Mesenchymal stem cell (in vitro differentiated cells and primary cell): ENCODE measurements at regions not wholly inside any gene's neighbourhood (a gene's known extent, or its start where the extent isn't known, plus 50 kb on each side); places are given as distances from the start of the nearest gene placed in this dataset.
A peak's percentile ranks its signal among the peaks of the same experiment; 100 is the strongest.

Source experiments
- DNase-seq: peaks from one replicate; pipeline ENCODE4 v3.0.0-alpha.2; 2013
- H2AFZ ChIP-seq: one replicate; pipeline ENCODE4 v1.6.1; 2013; ENCODE audit warnings: low read depth, mild to moderate bottlenecking, control low read depth, inconsistent platforms, low read length, moderate library complexity
- H2AK5ac ChIP-seq: 2 replicates; pipeline ENCODE4 v1.6.1; 2013; ENCODE audit warnings: low read length, moderate library complexity, mild to moderate bottlenecking, inconsistent platforms; ENCODE audit not compliant: severe bottlenecking
- H2BK120ac ChIP-seq: one replicate; pipeline ENCODE4 v1.6.1; 2013; ENCODE audit warnings: low read depth, mild to moderate bottlenecking, inconsistent platforms, low read length, moderate library complexity
- H2BK12ac ChIP-seq, 2 experiments: one replicate each; pipeline ENCODE4 v1.6.1; 2013; ENCODE audit warnings: inconsistent platforms in 2 of 2, low read length in 2 of 2, mild to moderate bottlenecking in 2 of 2, moderate library complexity in 2 of 2, control low read depth in 1 of 2
- H2BK15ac ChIP-seq: one replicate; pipeline ENCODE4 v1.6.1; 2013; ENCODE audit warnings: mild to moderate bottlenecking, low read depth, inconsistent platforms; ENCODE audit not compliant: poor library complexity, severe bottlenecking
- H2BK5ac ChIP-seq: 2 replicates; pipeline ENCODE4 v1.6.1; 2013; ENCODE audit warnings: low read depth, mild to moderate bottlenecking, low read length, control low read depth, inconsistent platforms; ENCODE audit not compliant: poor library complexity, severe bottlenecking
- H3K14ac ChIP-seq, 2 experiments: one replicate each; pipeline ENCODE4 v1.6.1; 2013; ENCODE audit warnings: inconsistent platforms in 2 of 2, low read length in 2 of 2, control low read depth in 1 of 2, mild to moderate bottlenecking in 1 of 2, moderate library complexity in 1 of 2
- H3K18ac ChIP-seq, 2 experiments: one replicate each; pipeline ENCODE4 v1.6.1; 2013; ENCODE audit warnings: inconsistent platforms in 2 of 2, low read length in 2 of 2, control low read depth in 1 of 2, low read depth in 1 of 2, mild to moderate bottlenecking in 1 of 2
- H3K23ac ChIP-seq, 2 experiments: one replicate each; pipeline ENCODE4 v1.6.1; 2013; ENCODE audit warnings: inconsistent platforms in 2 of 2, low read length in 2 of 2, mild to moderate bottlenecking in 2 of 2, moderate library complexity in 2 of 2, control low read depth in 1 of 2
- H3K27ac ChIP-seq: 2 replicates; pipeline ENCODE4 v1.5.1; 2013; ENCODE audit warnings: mild to moderate bottlenecking, moderate library complexity, low read length, control low read depth, inconsistent platforms; ENCODE audit not compliant: poor library complexity, severe bottlenecking
- H3K27me3 ChIP-seq, 2 experiments: 2 replicates each; pipeline versions ENCODE4 v1.6.1 to v1.7.0; 2013; ENCODE audit warnings: low read length in 2 of 2, mild to moderate bottlenecking in 2 of 2, moderate library complexity in 2 of 2, control low read depth in 1 of 2, inconsistent platforms in 1 of 2; ENCODE audit not compliant: control insufficient read depth in 1 of 2, insufficient read depth in 1 of 2
- H3K36me3 ChIP-seq, 2 experiments: 2 replicates each; pipeline versions ENCODE4 v1.6.1 to v1.7.0; 2013; ENCODE audit warnings: low read length in 2 of 2, control low read depth in 1 of 2, inconsistent platforms in 1 of 2, low read depth in 1 of 2, mild to moderate bottlenecking in 1 of 2; ENCODE audit not compliant: insufficient read depth in 2 of 2, control insufficient read depth in 1 of 2
- H3K4ac ChIP-seq, 2 experiments: one replicate each; pipeline ENCODE4 v1.6.1; 2013; ENCODE audit warnings: inconsistent platforms in 2 of 2, low read length in 2 of 2, mild to moderate bottlenecking in 2 of 2, moderate library complexity in 2 of 2, control low read depth in 1 of 2, low read depth in 1 of 2
- H3K4me1 ChIP-seq: 2 replicates; pipeline ENCODE4 v1.6.1; 2013; ENCODE audit warnings: low read depth, low read length, control low read depth; ENCODE audit not compliant: control insufficient read depth, insufficient read depth
- H3K4me2 ChIP-seq: 2 replicates; pipeline ENCODE4 v1.6.1; 2013; ENCODE audit warnings: low read length, mild to moderate bottlenecking, inconsistent platforms; ENCODE audit not compliant: poor library complexity, severe bottlenecking
- H3K4me3 ChIP-seq, 2 experiments: 2 replicates each; pipeline versions ENCODE4 v1.5.1 to v1.7.0; 2013; ENCODE audit warnings: low read length in 2 of 2, mild to moderate bottlenecking in 2 of 2, control low read depth in 1 of 2, low read depth in 1 of 2; ENCODE audit not compliant: insufficient read depth in 1 of 2
- H3K79me1 ChIP-seq: replicated peaks from 2 replicates; pipeline ENCODE4 v1.6.1; 2013; ENCODE audit warnings: mild to moderate bottlenecking, control low read depth, low read length, inconsistent platforms; ENCODE audit not compliant: poor library complexity, severe bottlenecking
- H3K9ac ChIP-seq: 2 replicates; pipeline ENCODE4 v1.7.0; 2013; ENCODE audit warnings: mild to moderate bottlenecking, low read length, moderate library complexity
- H3K9me3 ChIP-seq: 2 replicates; pipeline ENCODE4 v1.7.0; 2013; ENCODE audit warnings: mild to moderate bottlenecking, low read length; ENCODE audit not compliant: control insufficient read depth
- H4K8ac ChIP-seq: one replicate; pipeline ENCODE4 v1.6.1; 2013; ENCODE audit warnings: inconsistent platforms, mild to moderate bottlenecking, low read length, moderate library complexity
- H4K91ac ChIP-seq: one replicate; pipeline ENCODE4 v1.6.1; 2013; ENCODE audit warnings: mild to moderate bottlenecking, low read length, inconsistent platforms
- WGBS: methylation state at CpG from one replicate; pipeline ENCODE4 v1.1.7; 2013; ENCODE audit warnings: mixed read lengths; 5-methylcytosine and 5-hydroxymethylcytosine counted together

DNA sequence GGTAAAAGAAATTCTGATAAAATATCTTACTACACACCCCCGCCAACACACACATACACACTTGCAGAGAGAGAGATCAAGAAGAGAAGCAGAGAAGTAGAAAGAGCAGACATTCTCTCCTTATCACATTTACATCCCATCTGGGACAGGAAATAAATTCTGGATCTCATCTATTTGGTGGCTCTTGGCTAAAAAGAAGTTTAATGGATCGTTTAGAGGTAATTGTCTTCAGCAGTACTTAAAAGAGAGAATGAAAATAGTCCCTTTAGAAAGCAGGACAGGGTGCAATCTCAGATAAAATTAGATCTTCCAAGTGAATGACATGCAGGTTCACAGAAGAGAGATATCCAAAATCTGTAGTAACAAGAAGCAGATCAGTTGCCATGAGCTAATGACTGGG lies 1392.5 kb downstream of the RAPGEF2 start:
- H3K27ac ChIP-seq: no peak overlapping the region
- no peak for DNase-seq
- H4K8ac ChIP-seq: no peak overlapping the region
- no peak overlapping the region for H3K14ac ChIP-seq
- H2BK12ac ChIP-seq: no peak overlapping the region
- no peak overlapping the region for H2BK5ac ChIP-seq
- H3K27me3 ChIP-seq: no peaks in the 10 kb centered on the region
- H3K79me1 ChIP-seq: no peaks in the 10 kb centered on the region
- no peaks in the 10 kb centered on the region for H3K4me1 ChIP-seq
- H3K4me3 ChIP-seq: no peak overlapping the region
- H3K9ac ChIP-seq: no peak overlapping the region
- no peak overlapping the region for H3K4ac ChIP-seq
- H2BK15ac ChIP-seq: no peak overlapping the region
- no peak overlapping the region for H3K18ac ChIP-seq
- no peak overlapping the region for H3K4me2 ChIP-seq
- no peak overlapping the region for H2BK120ac ChIP-seq
- no peak overlapping the region for H2AK5ac ChIP-seq
- no peaks in the 10 kb centered on the region for H3K36me3 ChIP-seq
- H3K23ac ChIP-seq: no peak overlapping the region
- peaks cover 21% of the 10 kb centered on the region for H3K9me3 ChIP-seq
- H4K91ac ChIP-seq: no peak overlapping the region
- no peak overlapping the region for H2AFZ ChIP-seq
- WGBS: 37% methylated on average over 1 of the region's 2 CpGs

GRCh38 chr4:160498211-160498610 lies 1395.3 kb downstream of the RAPGEF2 start:
- Histone ChIP-seq H2AFZ (no peak overlapping the region), H3K4me3 (no peak overlapping the region), H4K8ac (no peak overlapping the region), H2AK5ac (no peak overlapping the region), H3K14ac (no peak overlapping the region), H2BK5ac (no peak overlapping the region), H3K18ac (no peak overlapping the region), H2BK120ac (no peak overlapping the region), H3K36me3 (no peaks in the 10 kb centered on the region), H3K27me3 (no peaks in the 10 kb centered on the region), H2BK15ac (no peak overlapping the region), H2BK12ac (no peak overlapping the region), H3K9me3 (peaks cover 8% of the 10 kb centered on the region), H3K4me1 (no peaks in the 10 kb centered on the region), H3K27ac (no peak overlapping the region), H3K4ac (no peak overlapping the region), H3K9ac (no peak overlapping the region), H3K4me2 (no peak overlapping the region), H3K23ac (no peak overlapping the region), H4K91ac (no peak overlapping the region), H3K79me1 (no peaks in the 10 kb centered on the region)
- no peak for DNase-seq
- 59% methylated on average over 4 of the region's 4 CpGs for WGBS

- H3K14ac ChIP-seq: no peak overlapping the region
- no peak overlapping the region for H2BK15ac ChIP-seq
- H2BK12ac ChIP-seq: no peak overlapping the region
- no peak overlapping the region for H3K23ac ChIP-seq
- H2BK5ac ChIP-seq: no peak overlapping the region
- H2AK5ac ChIP-seq: no peak overlapping the region
- H4K91ac ChIP-seq: no peak overlapping the region
- H2BK120ac ChIP-seq: no peak overlapping the region
- H3K9ac ChIP-seq: no peak overlapping the region
- H3K36me3 ChIP-seq: no peaks in the 10 kb centered on the region
- no peak overlapping the region for H3K4me2 ChIP-seq
- H3K79me1 ChIP-seq: no peaks in the 10 kb centered on the region
- H2AFZ ChIP-seq: no peak overlapping the region
- no peak overlapping the region for H3K18ac ChIP-seq
- DNase-seq: no peak
- H3K27me3 ChIP-seq: no peaks in the 10 kb centered on the region
- 70% methylated on average over 2 of the region's 4 CpGs for WGBS
- H3K4me1 ChIP-seq: no peaks in the 10 kb centered on the region
- no peak overlapping the region for H4K8ac ChIP-seq
- H3K4ac ChIP-seq: no peak overlapping the region
- H3K4me3 ChIP-seq: no peak overlapping the region
- H3K27ac ChIP-seq: no peak overlapping the region
- no peaks in the 10 kb centered on the region for H3K9me3 ChIP-seq
Observed at GRCh38 chr4:160505724-160506123, 1402.8 kb downstream of the RAPGEF2 start.

GRCh38 chr4:160510928-160511327 lies 1408.0 kb downstream of the RAPGEF2 start:
- no peaks in the 10 kb centered on the region for H3K36me3 ChIP-seq
- no peak overlapping the region for H2BK5ac ChIP-seq
- no peak overlapping the region for H2AK5ac ChIP-seq
- no peaks in the 10 kb centered on the region for H3K79me1 ChIP-seq
- no peak overlapping the region for H2BK15ac ChIP-seq
- peak; percentile 92 for DNase-seq
- H3K9me3 ChIP-seq: no peaks in the 10 kb centered on the region
- H2BK120ac ChIP-seq: no peak overlapping the region
- H3K4me3 ChIP-seq: no peak overlapping the region
- H3K4ac ChIP-seq: no peak overlapping the region
- H4K8ac ChIP-seq: no peak overlapping the region
- H3K14ac ChIP-seq: no peak overlapping the region
- H2AFZ ChIP-seq: no peak overlapping the region
- H3K27ac ChIP-seq: no peak overlapping the region
- H3K4me1 ChIP-seq: no peaks in the 10 kb centered on the region
- H3K9ac ChIP-seq: no peak overlapping the region
- no peaks in the 10 kb centered on the region for H3K27me3 ChIP-seq
- H3K23ac ChIP-seq: no peak overlapping the region
- H3K18ac ChIP-seq: no peak overlapping the region
- H3K4me2 ChIP-seq: no peak overlapping the region
- H4K91ac ChIP-seq: no peak overlapping the region
- H2BK12ac ChIP-seq: no peak overlapping the region
